ENCODE measurements at regions not wholly inside any gene's neighbourhood (a gene's known extent, or its start where the extent isn't known, plus 50 kb on each side); places are given as distances from the start of the nearest gene placed in this dataset.
"Not testable (repeated sequence)": the region's sequence is repeated elsewhere in the genome, so short reads cannot be mapped to it uniquely, and the experiment has no call there.

DNA sequence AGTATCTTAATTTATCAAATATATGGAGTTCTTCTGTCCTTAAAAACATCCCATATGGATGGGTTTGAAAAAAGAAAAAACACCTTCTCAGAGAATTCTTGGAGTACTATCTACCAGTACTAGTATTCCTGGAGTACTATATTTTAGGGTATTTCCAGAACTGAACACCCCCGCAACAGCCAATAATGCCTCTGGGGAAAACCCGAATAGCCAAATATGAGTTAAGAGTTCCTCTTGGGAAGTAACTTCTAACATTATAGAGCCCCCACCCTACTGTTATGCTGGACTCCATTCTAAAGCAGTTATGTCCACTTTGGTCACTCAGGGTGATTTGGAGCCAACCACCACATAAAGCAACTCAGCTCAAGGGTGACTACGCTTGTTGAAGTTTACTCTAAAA, 115.0 kb upstream of the RASGEF1B start:
- H3K4me1 Mint-ChIP-seq: no peaks in the 10 kb centered on the region
- no peak overlapping the region for H3K4me3 Mint-ChIP-seq
- H3K9me3 Mint-ChIP-seq: no peaks in the 10 kb centered on the region
- peaks cover 0 to 2% (median 0%) of the 10 kb centered on the region in 3 donors for H3K27me3 Mint-ChIP-seq (ENCODE audit: low read depth in 3 of 3)
- Histone ChIP-seq H2AFZ (ENCODE audit: insufficient read depth, low read depth, low read length, poor library complexity, severe bottlenecking) (no peak overlapping the region), H3K36me3 (replicated peaks in 1 of 2; ENCODE audit: control insufficient read depth in 1 of 2, insufficient read depth in 2 of 2, low read length in 2 of 2) (no peaks in the 10 kb centered on the region), H3K4me1 (ENCODE audit: control insufficient read depth in 1 of 2, insufficient read depth in 2 of 2, low read length in 2 of 2) (no peaks in the 10 kb centered on the region), H3K27me3 (ENCODE audit: control insufficient read depth in 2 of 2, insufficient read depth in 2 of 2, low read length in 2 of 2) (no peaks in the 10 kb centered on the region), H3K4me2 (replicated peaks; ENCODE audit: extremely low read depth, low read length, poor library complexity, severe bottlenecking) (no peak overlapping the region), H3K4me3 (replicated peaks in 1 of 3; ENCODE audit: low read depth in 2 of 3, low read length in 3 of 3) (no peak overlapping the region), H4K20me1 (ENCODE audit: insufficient read depth, low read length) (no peaks in the 10 kb centered on the region), H3K9ac (ENCODE audit: insufficient read depth, low read length, poor library complexity, severe bottlenecking) (no peak overlapping the region), H3K27ac (ENCODE audit: low read depth in 1 of 2, low read length in 2 of 2) (no peak overlapping the region), H3K9me3 (replicated peaks in 1 of 2; ENCODE audit: control insufficient read depth in 1 of 2, insufficient read depth in 1 of 2, low read length in 2 of 2) (no peaks in the 10 kb centered on the region), H3K79me2 (ENCODE audit: insufficient read depth, low read length) (no peaks in the 10 kb centered on the region)
- H3K36me3 Mint-ChIP-seq: no peaks in the 10 kb centered on the region
- no peak overlapping the region for H3K27ac Mint-ChIP-seq
- TF ChIP-seq, protein P1, sequence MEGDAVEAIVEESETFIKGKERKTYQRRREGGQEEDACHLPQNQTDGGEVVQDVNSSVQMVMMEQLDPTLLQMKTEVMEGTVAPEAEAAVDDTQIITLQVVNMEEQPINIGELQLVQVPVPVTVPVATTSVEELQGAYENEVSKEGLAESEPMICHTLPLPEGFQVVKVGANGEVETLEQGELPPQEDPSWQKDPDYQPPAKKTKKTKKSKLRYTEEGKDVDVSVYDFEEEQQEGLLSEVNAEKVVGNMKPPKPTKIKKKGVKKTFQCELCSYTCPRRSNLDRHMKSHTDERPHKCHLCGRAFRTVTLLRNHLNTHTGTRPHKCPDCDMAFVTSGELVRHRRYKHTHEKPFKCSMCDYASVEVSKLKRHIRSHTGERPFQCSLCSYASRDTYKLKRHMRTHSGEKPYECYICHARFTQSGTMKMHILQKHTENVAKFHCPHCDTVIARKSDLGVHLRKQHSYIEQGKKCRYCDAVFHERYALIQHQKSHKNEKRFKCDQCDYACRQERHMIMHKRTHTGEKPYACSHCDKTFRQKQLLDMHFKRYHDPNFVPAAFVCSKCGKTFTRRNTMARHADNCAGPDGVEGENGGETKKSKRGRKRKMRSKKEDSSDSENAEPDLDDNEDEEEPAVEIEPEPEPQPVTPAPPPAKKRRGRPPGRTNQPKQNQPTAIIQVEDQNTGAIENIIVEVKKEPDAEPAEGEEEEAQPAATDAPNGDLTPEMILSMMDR (IDR thresholded peaks at IDR 0.05): no peak
- no peak for DNase-seq
- intact Hi-C loops (cut with micrococcal nuclease): no loop called here
- WGBS (ENCODE audit: insufficient coverage): no CpG with 5 or more reads among the region's 3 CpGs

DNA sequence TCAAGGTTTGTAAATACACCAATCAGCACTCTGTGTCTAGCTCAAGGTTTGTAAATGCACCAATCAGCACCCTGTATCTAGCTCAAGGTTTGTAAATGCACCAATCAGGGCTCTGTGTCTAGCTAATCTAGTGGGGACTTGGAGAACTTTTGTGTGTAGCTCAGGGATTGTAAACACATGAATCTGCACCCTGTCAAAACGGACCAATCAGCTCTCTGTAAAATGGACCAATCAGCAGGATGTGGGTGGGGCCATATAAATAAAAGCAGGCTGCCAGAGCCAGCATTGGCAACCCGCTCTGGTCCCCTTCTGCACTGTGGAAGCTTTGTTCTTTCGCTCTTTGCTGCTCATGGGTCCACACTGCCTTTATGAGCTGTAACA, 109.3 kb upstream of the RASGEF1B start:
- H3K36me3 Mint-ChIP-seq; H3K9ac ChIP-seq (ENCODE audit: insufficient read depth, low read length, poor library complexity, severe bottlenecking); H3K4me1 ChIP-seq (ENCODE audit: control insufficient read depth in 1 of 2, insufficient read depth in 2 of 2, low read length in 2 of 2); H3K4me1 Mint-ChIP-seq; H3K27ac ChIP-seq (ENCODE audit: low read depth in 1 of 2, low read length in 2 of 2); H3K4me2 ChIP-seq (replicated peaks; ENCODE audit: extremely low read depth, low read length, poor library complexity, severe bottlenecking); DNase-seq; H3K27me3 ChIP-seq (ENCODE audit: control insufficient read depth in 2 of 2, insufficient read depth in 2 of 2, low read length in 2 of 2); H3K27ac Mint-ChIP-seq; H3K79me2 ChIP-seq (ENCODE audit: insufficient read depth, low read length); H3K4me3 ChIP-seq (replicated peaks in 1 of 3; ENCODE audit: low read depth in 2 of 3, low read length in 3 of 3); H2AFZ ChIP-seq (ENCODE audit: insufficient read depth, low read depth, low read length, poor library complexity, severe bottlenecking); H3K4me3 Mint-ChIP-seq; H3K9me3 Mint-ChIP-seq; intact Hi-C loops (cut with micrococcal nuclease); H3K9me3 ChIP-seq (replicated peaks in 1 of 2; ENCODE audit: control insufficient read depth in 1 of 2, insufficient read depth in 1 of 2, low read length in 2 of 2); H3K27me3 Mint-ChIP-seq (ENCODE audit: low read depth in 3 of 3); H4K20me1 ChIP-seq (ENCODE audit: insufficient read depth, low read length); H3K36me3 ChIP-seq (replicated peaks in 1 of 2; ENCODE audit: control insufficient read depth in 1 of 2, insufficient read depth in 2 of 2, low read length in 2 of 2): not testable (repeated sequence)
- 97% methylated on average over 2 of the region's 3 CpGs for WGBS (ENCODE audit: insufficient coverage)

Data from CD14-positive monocyte (primary cell).